Fibroblast of lung (primary cell): ENCODE measurements at regions not wholly inside any gene's neighbourhood (a gene's known extent, or its start where the extent isn't known, plus 50 kb on each side); places are given as distances from the start of the nearest gene placed in this dataset.

ENCODE experiments used
- DNase-seq, 2 donors: peaks; one replicate each; pipeline versions ENCODE4 v3.0.0 to v3.0.0-alpha.2; 2010; ENCODE audit warnings: low read depth in 2 of 2
- H2AFZ ChIP-seq: 2 replicates; pipeline ENCODE4 v1.5.1; 2012; ENCODE audit warnings: low read length, control low read depth, inconsistent platforms
- H3K27ac ChIP-seq: 2 replicates; pipeline ENCODE4 v1.5.1; 2011; ENCODE audit warnings: low read length, control low read depth; ENCODE audit not compliant: insufficient read depth
- H3K27me3 ChIP-seq: 2 replicates; pipeline ENCODE4 v1.5.1; 2011; ENCODE audit warnings: mild to moderate bottlenecking, low read length; ENCODE audit not compliant: control insufficient read depth, insufficient read depth
- H3K36me3 ChIP-seq: 2 replicates; pipeline ENCODE4 v1.5.1; 2011; ENCODE audit warnings: low read length; ENCODE audit not compliant: control insufficient read depth, insufficient read depth
- H3K4me1 ChIP-seq: 2 replicates; pipeline ENCODE4 v1.5.1; 2011; ENCODE audit warnings: low read length; ENCODE audit not compliant: control insufficient read depth, insufficient read depth; ENCODE audit errors: extremely low read depth
- H3K4me2 ChIP-seq: 2 replicates; pipeline ENCODE4 v1.5.1; 2011; ENCODE audit warnings: low read length, control low read depth; ENCODE audit not compliant: insufficient read depth; ENCODE audit errors: extremely low read depth
- H3K4me3 ChIP-seq, 4 experiments: fragments of 200-600 bp in 1 of 4; sonication (generic) in 1 of 4; replicated peaks in 1 of 4; 2 replicates each; pipeline ENCODE4 v1.5.1; 2011 to 2016; ENCODE audit warnings: low read length in 4 of 4, low read depth in 3 of 4, mild to moderate bottlenecking in 3 of 4, control low read depth in 2 of 4, inconsistent platforms in 1 of 4, mixed read lengths in 1 of 4; ENCODE audit not compliant: insufficient read depth in 1 of 4; ENCODE audit errors: control extremely low read depth in 1 of 4
- H3K79me2 ChIP-seq: 2 replicates; pipeline ENCODE4 v1.5.1; 2012; ENCODE audit warnings: mild to moderate bottlenecking, low read length, inconsistent platforms; ENCODE audit not compliant: control insufficient read depth, insufficient read depth
- H3K9ac ChIP-seq: 2 replicates; pipeline ENCODE4 v1.5.1; 2011; ENCODE audit warnings: mild to moderate bottlenecking, low read length, control low read depth; ENCODE audit not compliant: insufficient read depth
- H3K9me3 ChIP-seq: 2 replicates; pipeline ENCODE4 v1.5.1; 2012; ENCODE audit warnings: low read depth, low read length; ENCODE audit not compliant: control insufficient read depth, insufficient read depth
- H4K20me1 ChIP-seq: 2 replicates; pipeline ENCODE4 v1.5.1; 2011; ENCODE audit warnings: low read length; ENCODE audit not compliant: control insufficient read depth, insufficient read depth; ENCODE audit errors: extremely low read depth
- CTCF ChIP-seq, 2 donors: IDR thresholded peaks in 1 of 2; conservative IDR thresholded peaks in 1 of 2; 1 replicate in 1 of 2; 2 replicates in 1 of 2; pipeline ENCODE4 v1.5.1; 2011 to 2012; ENCODE audit warnings: low read length in 2 of 2, control low read depth in 1 of 2, inconsistent platforms in 1 of 2, low read depth in 1 of 2, mild to moderate bottlenecking in 1 of 2
- EZH2 ChIP-seq: IDR thresholded peaks from 2 replicates; pipeline ENCODE4 v1.5.1; 2012; ENCODE audit warnings: low read length, control low read depth, mild to moderate bottlenecking; ENCODE audit errors: missing control alignments

DNA sequence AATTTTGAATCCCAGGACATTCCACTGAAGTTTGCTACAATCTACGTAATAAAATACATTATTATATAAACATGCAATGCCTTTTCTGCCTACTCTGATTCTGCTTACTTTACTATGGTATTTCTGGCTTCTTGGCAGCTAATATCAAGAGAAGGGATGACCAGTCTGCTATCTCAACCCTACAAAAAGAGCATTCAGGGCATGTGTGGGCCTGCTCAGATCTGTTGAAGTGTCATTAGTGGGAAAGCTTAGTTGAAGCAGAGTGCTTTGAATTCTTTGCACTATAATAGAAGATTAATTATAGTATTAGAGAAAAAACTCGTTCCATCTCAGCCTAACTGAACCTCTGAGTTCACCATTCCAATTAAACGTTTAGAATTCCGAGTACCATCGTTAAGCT is 339.5 kb upstream of the ISL1 start:
- no peak for DNase-seq
- no peak overlapping the region for H3K4me3 ChIP-seq

DNA sequence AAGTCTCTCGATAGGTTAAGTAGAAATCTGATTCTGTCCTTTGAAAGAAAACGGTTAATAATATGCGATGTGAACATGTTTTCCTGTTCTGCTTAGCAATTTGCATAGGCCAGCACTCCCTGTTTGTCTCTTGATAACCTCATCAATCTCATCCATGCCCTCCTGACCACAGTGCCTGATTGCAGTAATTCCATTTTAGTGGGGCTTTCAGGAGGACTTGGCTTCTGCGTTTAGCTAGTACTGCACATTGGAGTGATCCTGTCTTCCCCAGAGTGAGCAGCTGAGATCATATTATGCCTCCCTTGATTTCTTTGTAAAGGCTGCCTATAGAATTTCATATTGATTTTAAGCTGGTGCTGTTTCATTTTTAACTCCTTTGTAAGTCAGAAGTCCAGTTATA is 335.9 kb upstream of the ISL1 start:
- Histone ChIP-seq H2AFZ (no peak overlapping the region), H3K36me3 (no peaks in the 10 kb centered on the region), H3K79me2 (no peaks in the 10 kb centered on the region), H3K27ac (no peak overlapping the region), H3K9me3 (no peaks in the 10 kb centered on the region), H3K4me1 (no peaks in the 10 kb centered on the region), H3K4me2 (no peak overlapping the region), H3K27me3 (no peaks in the 10 kb centered on the region), H3K4me3 (no peak overlapping the region), H4K20me1 (no peaks in the 10 kb centered on the region), H3K9ac (no peak overlapping the region)
- no peak for DNase-seq
- TF ChIP-seq EZH2 (no peak), CTCF (conservative IDR thresholded peaks at IDR 0.05 in 1 of 2, IDR thresholded peaks at IDR 0.05 in 1 of 2; ENCODE audit: low read depth in 1 of 2, low read length in 2 of 2) (no peak)

More for the DNA sequence above, 339.5 kb upstream of the ISL1 start:
- Histone ChIP-seq H3K9me3 (no peaks in the 10 kb centered on the region), H3K9ac (no peak overlapping the region), H3K4me2 (no peak overlapping the region), H3K4me1 (no peaks in the 10 kb centered on the region), H3K79me2 (no peaks in the 10 kb centered on the region), H2AFZ (no peak overlapping the region), H3K27me3 (no peaks in the 10 kb centered on the region), H4K20me1 (no peaks in the 10 kb centered on the region), H3K36me3 (no peaks in the 10 kb centered on the region), H3K27ac (no peak overlapping the region)
- TF ChIP-seq EZH2 (no peak), CTCF (conservative IDR thresholded peaks at IDR 0.05 in 1 of 2, IDR thresholded peaks at IDR 0.05 in 1 of 2; ENCODE audit: low read depth in 1 of 2, low read length in 2 of 2) (no peak)

DNA sequence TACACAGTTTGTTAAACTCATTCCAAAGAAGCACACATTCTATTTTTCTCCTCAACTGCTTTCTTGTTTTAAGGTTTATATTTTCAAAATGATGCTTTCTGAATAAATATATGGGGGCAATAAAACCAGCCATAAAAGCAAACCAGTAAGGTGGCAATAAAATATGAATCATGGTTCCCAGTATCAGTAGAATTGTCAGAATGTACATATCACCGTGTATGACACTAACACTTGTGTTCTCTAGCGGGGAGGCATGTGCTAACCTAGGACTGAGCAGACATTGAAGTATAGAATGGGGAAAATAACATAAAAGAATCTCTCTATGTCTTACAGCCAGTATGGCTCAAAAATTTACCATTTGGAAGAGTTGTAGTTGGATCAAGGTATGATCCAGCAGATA is 329.9 kb upstream of the ISL1 start:
- Histone ChIP-seq H3K27me3 (no peaks in the 10 kb centered on the region), H2AFZ (no peak overlapping the region), H3K79me2 (no peaks in the 10 kb centered on the region), H4K20me1 (no peaks in the 10 kb centered on the region), H3K36me3 (no peaks in the 10 kb centered on the region), H3K4me3 (no peak overlapping the region), H3K27ac (no peak overlapping the region), H3K4me1 (no peaks in the 10 kb centered on the region), H3K4me2 (no peak overlapping the region), H3K9me3 (no peaks in the 10 kb centered on the region), H3K9ac (no peak overlapping the region)
- TF ChIP-seq CTCF (conservative IDR thresholded peaks at IDR 0.05 in 1 of 2, IDR thresholded peaks at IDR 0.05 in 1 of 2; ENCODE audit: low read depth in 1 of 2, low read length in 2 of 2): no peak
- TF ChIP-seq EZH2: no peak
- DNase-seq: no peak
